GM12878 (cell line): ENCODE measurements at regions not wholly inside any gene's neighbourhood (a gene's known extent, or its start where the extent isn't known, plus 50 kb on each side); places are given as distances from the start of the nearest gene placed in this dataset.

ENCODE experiments used
- ATAC-seq: fragments of 200-7000 bp; cut with Tn5 transposase; 3 replicates; pipeline ENCODE4 v1.9.1; 2020; ENCODE audit warnings: mild to moderate bottlenecking, moderate library complexity
- BruUV-seq: library from RNA; stranded (reverse); fragments of 400-500 nt; replicated peaks from 2 replicates; lab custom pipeline; 2021; lab: Mats Ljungman, UMichigan
- CTCF ChIA-PET: fragments of 300-600 bp; sonication (Branson Sonifier 250); formaldehyde crosslinking; extraction: SDS; loops from one replicate; lab custom pipeline; 2021; ENCODE audit warnings: inconsistent platforms; lab: Yijun Ruan, JAX
- POLR2A ChIA-PET: fragments of 350-600 bp; formaldehyde crosslinking; extraction: SDS; loops from one replicate; lab custom pipeline; 2021; ENCODE audit warnings: inconsistent platforms; lab: Charles Lee
- RAD21 ChIA-PET: fragments of 300-600 bp; sonication (Branson Sonifier 250); formaldehyde crosslinking; loops from one replicate; lab custom pipeline; 2023; ENCODE audit warnings: antibody characterized with exemption; ENCODE audit not compliant: unreplicated experiment; lab: Charles Lee
- SMC1A ChIA-PET: fragments of 300-600 bp; sonication (Branson Sonifier 250); formaldehyde crosslinking; loops from one replicate; lab custom pipeline; 2023; ENCODE audit not compliant: unreplicated experiment, uncharacterized antibody; lab: Charles Lee
- DNase-seq: peaks from one replicate; pipeline ENCODE4 v3.0.0-alpha.2; 2011; ENCODE audit warnings: low read depth, low spot score
- FAIRE-seq: peaks from 3 replicates; lab custom pipeline; 2011; peaks lifted over from hg19 to GRCh38; lab: Jason Lieb, UNC
- H2AFZ ChIP-seq: 2 replicates; pipeline ENCODE4 v1.6.0; 2011; ENCODE audit warnings: low read depth, low read length, control low read depth; ENCODE audit not compliant: control insufficient read depth
- H3K27ac ChIP-seq: 2 replicates; pipeline ENCODE4 v1.5.1; 2011; ENCODE audit warnings: control low read depth; ENCODE audit not compliant: control insufficient read depth, insufficient read depth
- H3K27me3 ChIP-seq, 2 experiments: replicated peaks in 1 of 2; 2 replicates each; pipeline versions ENCODE4 v1.6.0 to v1.6.1; 2011; ENCODE audit warnings: low read length in 1 of 2; ENCODE audit not compliant: control insufficient read depth in 2 of 2, insufficient read depth in 2 of 2
- H3K36me3 ChIP-seq, 2 experiments: 2 replicates each; pipeline ENCODE4 v1.5.1; 2011; ENCODE audit warnings: low read length in 1 of 2; ENCODE audit not compliant: control insufficient read depth in 2 of 2, insufficient read depth in 2 of 2
- H3K4me1 ChIP-seq: 2 replicates; pipeline ENCODE4 v1.6.1; 2011; ENCODE audit warnings: mild to moderate bottlenecking, low read length, moderate library complexity, mixed read lengths; ENCODE audit not compliant: control insufficient read depth, insufficient read depth
- H3K4me2 ChIP-seq: 2 replicates; pipeline ENCODE4 v1.6.0; 2011; ENCODE audit warnings: control low read depth; ENCODE audit not compliant: control insufficient read depth, insufficient read depth
- H3K4me3 ChIP-seq: fragments of 200-600 bp; sonication (generic); 2 replicates; pipeline ENCODE4 v1.5.1; 2016
- H3K79me2 ChIP-seq: 2 replicates; pipeline ENCODE4 v1.6.0; 2011; ENCODE audit warnings: low read length; ENCODE audit not compliant: control insufficient read depth, insufficient read depth
- H3K9ac ChIP-seq: 2 replicates; pipeline ENCODE4 v1.8.0; 2011; ENCODE audit warnings: low read length, control low read depth, mixed read lengths; ENCODE audit not compliant: control insufficient read depth, insufficient read depth
- H3K9me3 ChIP-seq: replicated peaks from 3 replicates; pipeline ENCODE4 v1.5.1; 2011; ENCODE audit warnings: mild to moderate bottlenecking, low read length; ENCODE audit not compliant: control insufficient read depth, insufficient read depth
- H4K20me1 ChIP-seq: 2 replicates; pipeline ENCODE4 v1.6.0; 2011; ENCODE audit not compliant: control insufficient read depth, insufficient read depth
- CUX1 ChIP-seq: IDR thresholded peaks from 2 replicates; pipeline ENCODE4 v1.6.1; 2012; ENCODE audit warnings: improper control_type of control experiment, low read depth, low read length; ENCODE audit not compliant: insufficient replicate concordance
- POLR2AphosphoS5 ChIP-seq: IDR thresholded peaks from 2 replicates; pipeline ENCODE4 v1.6.1; 2011; ENCODE audit warnings: mild to moderate bottlenecking, low read length, inconsistent platforms
- RAD21 ChIP-seq: IDR thresholded peaks from 2 replicates; pipeline ENCODE4 v1.6.1; 2011; ENCODE audit warnings: mild to moderate bottlenecking, low read depth, low read length, moderate library complexity; ENCODE audit not compliant: insufficient read depth
- RUNX3 ChIP-seq: IDR thresholded peaks from 2 replicates; pipeline ENCODE4 v1.6.1; 2012; ENCODE audit warnings: low read length, inconsistent platforms
- SIN3A ChIP-seq: IDR thresholded peaks from 2 replicates; pipeline ENCODE4 v1.6.1; 2012; ENCODE audit warnings: low read depth, low read length, improper control_type of control experiment
- WGBS: methylation state at CpG from one replicate; pipeline ENCODE4 v1.1.6; 2016; ENCODE audit warnings: low lambda C conversion rate; ENCODE audit not compliant: insufficient replicate concordance, insufficient coverage; ENCODE audit errors: missing lambda C conversion rate; 5-methylcytosine and 5-hydroxymethylcytosine counted together
- in situ Hi-C: fragments of 300-500 bp; cut with MboI; formaldehyde crosslinking; loops from 9 replicates; pipeline ENCODE4 v1.14.3; 2018; ENCODE audit warnings: mixed read lengths
- intact Hi-C: fragments of 100-400 bp; cut with micrococcal nuclease; formaldehyde crosslinking; loops from one replicate; pipeline ENCODE4 v1.14.2; 2022; ENCODE audit not compliant: unreplicated experiment

- FAIRE-seq (no peak), DNase-seq (no peak), ATAC-seq (peak; percentile 23; the same call in 1 of the 3 replicates)
- ChIA-PET RAD21 (interaction anchor here (0.9 to 2.2 kb wide), 6 partner anchors 9 to 181 kb away, joined by 3 to 8 read pairs (median 6); no protein-coding TSS in a partner anchor), POLR2A (interaction anchor here (1.1 kb wide), 1 partner anchor 33 kb away, joined by 3 read pairs; no protein-coding TSS in a partner anchor), SMC1A (interaction anchor here (0.9 to 2.1 kb wide), 14 partner anchors 8 to 431 kb away, joined by 3 to 10 read pairs (median 4); no protein-coding TSS in a partner anchor), CTCF (interaction anchor here (0.6 to 1.9 kb wide), 10 partner anchors 8 to 485 kb away, joined by 3 to 11 read pairs (median 4); no protein-coding TSS in a partner anchor)
- H3K27me3 ChIP-seq, result no peaks in the 10 kb centered on the region
- no peak overlapping the region for H3K4me3 ChIP-seq
- H3K4me1 ChIP-seq, result peaks cover 31% of the 10 kb centered on the region
- TF ChIP-seq POLR2AphosphoS5 (no peak), RAD21 (0 out of 2 replicates have a peak, but pooled peaks have one; percentile 4)
- no peaks in the 10 kb centered on the region for H4K20me1 ChIP-seq
- H3K4me2 ChIP-seq, result no peak overlapping the region
- no peak overlapping the region for H3K27ac ChIP-seq
- no peak overlapping the region for H3K9ac ChIP-seq
- no TSS peak for BruUV-seq
- in situ Hi-C loops, result no loop called here
- H3K9me3 ChIP-seq, result no peaks in the 10 kb centered on the region
- H2AFZ ChIP-seq, result no peak overlapping the region
- intact Hi-C loops, result no loop called here
- H3K36me3 ChIP-seq, result no peaks in the 10 kb centered on the region
- no peaks in the 10 kb centered on the region for H3K79me2 ChIP-seq
Measured at GRCh38 chr1:178572604-178573003, 59.7 kb downstream of the TEX35 start.

GRCh38 chr1:178573330-178573729, 60.4 kb downstream of the TEX35 start:
- Histone ChIP-seq H3K4me3 (no peak overlapping the region), H3K9me3 (no peaks in the 10 kb centered on the region), H3K9ac (no peak overlapping the region), H3K27ac (no peak overlapping the region), H3K79me2 (no peaks in the 10 kb centered on the region), H3K27me3 (no peaks in the 10 kb centered on the region), H2AFZ (no peak overlapping the region), H3K4me2 (peak overlapping the region; percentile 34), H3K4me1 (peaks cover 38% of the 10 kb centered on the region), H3K36me3 (no peaks in the 10 kb centered on the region), H4K20me1 (no peaks in the 10 kb centered on the region)
- ChIA-PET CTCF (interaction anchor here (0.9 to 1.9 kb wide), 6 partner anchors 8 to 180 kb away, joined by 3 to 11 read pairs (median 4); no protein-coding TSS in a partner anchor), POLR2A (interaction anchor here (1.1 kb wide), 2 partner anchors 8 to 32 kb away, joined by 3 read pairs; no protein-coding TSS in a partner anchor), SMC1A (interaction anchor here (0.9 to 2.1 kb wide), 12 partner anchors 8 to 144 kb away, joined by 3 to 10 read pairs (median 4); no protein-coding TSS in a partner anchor), RAD21 (interaction anchor here (0.9 to 2.2 kb wide), 6 partner anchors 9 to 180 kb away, joined by 3 to 8 read pairs (median 6); no protein-coding TSS in a partner anchor)
- intact Hi-C loops, result no loop called here
- DNase-seq, result peak; percentile 23
- in situ Hi-C loops, result no loop called here
- TF ChIP-seq RUNX3 (peak; percentile 39; the same call in 1 of the 2 replicates), CUX1 (peak; percentile 59), SIN3A (no peak)
- WGBS, result 49% methylated on average over 3 of the region's 3 CpGs
- peak; percentile 74 for FAIRE-seq
- no TSS peak for BruUV-seq
- ATAC-seq, result peak; percentile 89
